A673 (cell line): ENCODE measurements at regions not wholly inside any gene's neighbourhood (a gene's known extent, or its start where the extent isn't known, plus 50 kb on each side); places are given as distances from the start of the nearest gene placed in this dataset.

Source experiments
- BruUV-seq: library from RNA; stranded (reverse); fragments of 400-500 nt; replicated peaks from 2 replicates; lab custom pipeline; 2021; lab: Mats Ljungman, UMichigan
- CTCF ChIA-PET: fragments of 300-600 bp; sonication (Branson Sonifier 250); formaldehyde crosslinking; loops from one replicate; lab custom pipeline; 2022; ENCODE audit warnings: antibody characterized with exemption; lab: Charles Lee
- POLR2A ChIA-PET: fragments of 300-600 bp; sonication (Branson Sonifier 250); formaldehyde crosslinking; loops from one replicate; lab custom pipeline; 2022; ENCODE audit warnings: antibody characterized with exemption; ENCODE audit not compliant: low non-redundant PET; lab: Charles Lee
- DNase-seq: peaks from one replicate; pipeline ENCODE4 v3.0.0-alpha.2; 2015; ENCODE audit warnings: low spot score
- H3K27ac ChIP-seq: fragments of 200-600 bp; sonication (generic); 2 replicates; pipeline ENCODE4 v1.5.1; 2016; ENCODE audit warnings: mixed run types, low read depth, mild to moderate bottlenecking, mixed read lengths, antibody characterized with exemption, low read length; ENCODE audit not compliant: poor library complexity, severe bottlenecking
- H3K27me3 ChIP-seq: fragments of 200-600 bp; sonication (generic); replicated peaks from 2 replicates; pipeline ENCODE4 v1.6.1; 2017; ENCODE audit warnings: mixed run types, low read depth, mild to moderate bottlenecking, mixed read lengths, antibody characterized with exemption, low read length; ENCODE audit not compliant: insufficient read depth, poor library complexity
- H3K36me3 ChIP-seq: fragments of 200-600 bp; sonication (generic); 2 replicates; pipeline ENCODE4 v1.6.1; 2016; ENCODE audit warnings: mixed run types, mild to moderate bottlenecking, mixed read lengths, antibody characterized with exemption, low read length; ENCODE audit not compliant: insufficient read depth, poor library complexity, severe bottlenecking
- H3K4me1 ChIP-seq: fragments of 200-600 bp; sonication (generic); 2 replicates; pipeline ENCODE4 v1.6.1; 2017; ENCODE audit warnings: mixed run types, mild to moderate bottlenecking, mixed read lengths, antibody characterized with exemption, low read length; ENCODE audit not compliant: insufficient read depth, poor library complexity, severe bottlenecking
- H3K4me3 ChIP-seq: fragments of 200-600 bp; sonication (generic); 2 replicates; pipeline ENCODE4 v1.5.1; 2016; ENCODE audit warnings: low read depth, mixed run types, mild to moderate bottlenecking, mixed read lengths, low read length; ENCODE audit not compliant: poor library complexity, severe bottlenecking
- H3K9me3 ChIP-seq: fragments of 200-600 bp; sonication (generic); 2 replicates; pipeline ENCODE4 v1.6.1; 2016; ENCODE audit warnings: mixed run types, low read depth, mild to moderate bottlenecking, mixed read lengths, antibody characterized with exemption, low read length; ENCODE audit not compliant: poor library complexity, severe bottlenecking
- CTCF ChIP-seq: fragments of 300-800, 200-600 bp; sonication (generic); conservative IDR thresholded peaks from 2 replicates; pipeline ENCODE4 v1.5.1; 2017; ENCODE audit warnings: low read depth, mild to moderate bottlenecking, antibody characterized with exemption, low read length, moderate library complexity, mixed read lengths
- EZH2 ChIP-seq: fragments of 200-600 bp; sonication (generic); IDR thresholded peaks from 2 replicates; pipeline ENCODE4 v1.6.1; 2017; ENCODE audit warnings: borderline replicate concordance, low read depth, mild to moderate bottlenecking, mixed read lengths, antibody characterized with exemption, low read length; ENCODE audit not compliant: poor library complexity, severe bottlenecking
- intact Hi-C: fragments of 100-400 bp; cut with micrococcal nuclease; formaldehyde crosslinking; loops from one replicate; pipeline ENCODE4 v1.10.0; 2022; ENCODE audit not compliant: unreplicated experiment

- ChIA-PET POLR2A (no interaction called here), CTCF (no interaction called here)
- Histone ChIP-seq H3K27ac (no peak overlapping the region), H3K4me3 (no peak overlapping the region), H3K27me3 (peaks cover 6% of the 10 kb centered on the region), H3K9me3 (no peaks in the 10 kb centered on the region), H3K4me1 (no peaks in the 10 kb centered on the region), H3K36me3 (no peaks in the 10 kb centered on the region)
- TF ChIP-seq CTCF = no peak
- no peak for TF ChIP-seq EZH2
- no TSS peak for BruUV-seq
- DNase-seq = no peak
- intact Hi-C loops = no loop called here
Observed at GRCh38 chrX:20394451-20394850, 127.7 kb upstream of the RPS6KA3 start.

- Histone ChIP-seq H3K4me1 (no peaks in the 10 kb centered on the region), H3K4me3 (no peak overlapping the region), H3K27me3 (peaks cover 6% of the 10 kb centered on the region), H3K9me3 (no peaks in the 10 kb centered on the region), H3K27ac (no peak overlapping the region), H3K36me3 (no peaks in the 10 kb centered on the region)
- BruUV-seq = no TSS peak
- CTCF ChIA-PET = no interaction called here
- TF ChIP-seq EZH2 (no peak), CTCF (no peak)
- POLR2A ChIA-PET = no interaction called here
- intact Hi-C loops = no loop called here
- no peak for DNase-seq
Observed at GRCh38 chrX:20393944-20394343, 127.2 kb upstream of the RPS6KA3 start.

GRCh38 chrX:20388594-20388993 lies 121.9 kb upstream of the RPS6KA3 start:
- H3K9me3 ChIP-seq = no peaks in the 10 kb centered on the region
- H3K4me1 ChIP-seq = no peaks in the 10 kb centered on the region
- intact Hi-C loops = no loop called here
- peaks cover 3% of the 10 kb centered on the region for H3K27me3 ChIP-seq
- H3K36me3 ChIP-seq = no peaks in the 10 kb centered on the region
- CTCF ChIA-PET = no interaction called here
- TF ChIP-seq CTCF (no peak), EZH2 (no peak)
- no TSS peak for BruUV-seq
- POLR2A ChIA-PET = no interaction called here
- H3K4me3 ChIP-seq = no peak overlapping the region
- H3K27ac ChIP-seq = no peak overlapping the region
- DNase-seq = no peak
